ENCODE measurements at regions not wholly inside any gene's neighbourhood (a gene's known extent, or its start where the extent isn't known, plus 50 kb on each side); places are given as distances from the start of the nearest gene placed in this dataset.

DNA sequence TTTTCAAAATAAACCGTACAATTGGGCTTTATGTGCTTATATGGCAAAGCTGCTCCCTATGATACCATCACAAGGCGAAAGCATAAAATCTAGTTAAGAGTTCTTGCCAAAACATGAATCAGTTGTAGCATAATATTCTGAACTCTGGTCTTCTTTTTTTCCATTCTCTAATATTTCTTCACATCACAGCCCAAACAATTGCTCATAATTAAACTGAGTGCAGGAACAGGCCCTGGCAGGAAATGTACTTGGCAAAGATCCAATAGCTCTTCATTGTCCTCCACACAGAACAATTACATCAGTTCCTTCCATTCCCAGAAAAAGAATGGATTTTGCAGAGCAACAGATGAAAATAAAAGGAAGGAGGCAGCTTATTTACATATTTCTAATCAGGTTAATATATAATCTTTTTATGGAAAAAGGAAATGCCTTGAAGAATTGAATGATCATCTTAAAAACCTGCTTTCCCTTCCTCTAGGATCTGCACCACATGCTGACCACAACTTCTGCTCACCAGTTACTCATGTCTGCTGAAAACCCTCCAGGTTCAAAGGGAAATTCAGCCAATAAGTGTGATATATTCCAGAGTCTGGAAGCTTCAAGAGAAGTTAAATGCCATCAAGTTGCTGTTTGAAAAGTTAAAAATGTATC lies 123.3 kb upstream of the COL21A1 start (continued):
- TF ChIP-seq, protein P1, sequence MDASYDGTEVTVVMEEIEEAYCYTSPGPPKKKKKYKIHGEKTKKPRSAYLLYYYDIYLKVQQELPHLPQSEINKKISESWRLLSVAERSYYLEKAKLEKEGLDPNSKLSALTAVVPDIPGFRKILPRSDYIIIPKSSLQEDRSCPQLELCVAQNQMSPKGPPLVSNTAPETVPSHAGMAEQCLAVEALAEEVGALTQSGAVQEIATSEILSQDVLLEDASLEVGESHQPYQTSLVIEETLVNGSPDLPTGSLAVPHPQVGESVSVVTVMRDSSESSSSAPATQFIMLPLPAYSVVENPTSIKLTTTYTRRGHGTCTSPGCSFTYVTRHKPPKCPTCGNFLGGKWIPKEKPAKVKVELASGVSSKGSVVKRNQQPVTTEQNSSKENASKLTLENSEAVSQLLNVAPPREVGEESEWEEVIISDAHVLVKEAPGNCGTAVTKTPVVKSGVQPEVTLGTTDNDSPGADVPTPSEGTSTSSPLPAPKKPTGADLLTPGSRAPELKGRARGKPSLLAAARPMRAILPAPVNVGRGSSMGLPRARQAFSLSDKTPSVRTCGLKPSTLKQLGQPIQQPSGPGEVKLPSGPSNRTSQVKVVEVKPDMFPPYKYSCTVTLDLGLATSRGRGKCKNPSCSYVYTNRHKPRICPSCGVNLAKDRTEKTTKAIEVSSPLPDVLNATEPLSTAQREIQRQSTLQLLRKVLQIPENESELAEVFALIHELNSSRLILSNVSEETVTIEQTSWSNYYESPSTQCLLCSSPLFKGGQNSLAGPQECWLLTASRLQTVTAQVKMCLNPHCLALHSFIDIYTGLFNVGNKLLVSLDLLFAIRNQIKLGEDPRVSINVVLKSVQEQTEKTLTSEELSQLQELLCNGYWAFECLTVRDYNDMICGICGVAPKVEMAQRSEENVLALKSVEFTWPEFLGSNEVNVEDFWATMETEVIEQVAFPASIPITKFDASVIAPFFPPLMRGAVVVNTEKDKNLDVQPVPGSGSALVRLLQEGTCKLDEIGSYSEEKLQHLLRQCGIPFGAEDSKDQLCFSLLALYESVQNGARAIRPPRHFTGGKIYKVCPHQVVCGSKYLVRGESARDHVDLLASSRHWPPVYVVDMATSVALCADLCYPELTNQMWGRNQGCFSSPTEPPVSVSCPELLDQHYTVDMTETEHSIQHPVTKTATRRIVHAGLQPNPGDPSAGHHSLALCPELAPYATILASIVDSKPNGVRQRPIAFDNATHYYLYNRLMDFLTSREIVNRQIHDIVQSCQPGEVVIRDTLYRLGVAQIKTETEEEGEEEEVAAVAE (CRISPR knock-in tag; IDR thresholded peaks at IDR 0.05; ENCODE audit: borderline replicate concordance): no peak
- TF ChIP-seq PHF20 (CRISPR knock-in tag; IDR thresholded peaks at IDR 0.05) (no peak), ZFP82 (CRISPR knock-in tag; IDR thresholded peaks at IDR 0.05; ENCODE audit: borderline replicate concordance) (no peak), ZKSCAN1 (IDR thresholded peaks at IDR 0.05; ENCODE audit: low read length) (no peak), BORCS8-MEF2B (CRISPR knock-in tag; IDR thresholded peaks at IDR 0.05) (no peak), ZNF230 (CRISPR knock-in tag; IDR thresholded peaks at IDR 0.05) (no peak), ZNF441 (CRISPR knock-in tag; IDR thresholded peaks at IDR 0.05; ENCODE audit: borderline replicate concordance) (no peak), SOX5 (CRISPR knock-in tag; IDR thresholded peaks at IDR 0.05; ENCODE audit: borderline replicate concordance) (peak; percentile 86; the same call in 1 of the 2 replicates), MEIS1 (CRISPR knock-in tag; IDR thresholded peaks at IDR 0.05; ENCODE audit: borderline replicate concordance) (no peak), ZFY (CRISPR knock-in tag; IDR thresholded peaks at IDR 0.05) (peak; percentile 17; the same call in 1 of the 2 replicates), CEBPG (CRISPR knock-in tag; IDR thresholded peaks at IDR 0.05) (peak; percentile 24; the same call in 1 of the 2 replicates), ETV6 (CRISPR knock-in tag; conservative IDR thresholded peaks at IDR 0.05) (no peak), CHD4 (IDR thresholded peaks at IDR 0.05; ENCODE audit: borderline replicate concordance, low read length) (0 out of 2 replicates have a peak, but pooled peaks have one; percentile 24), ZNF614 (CRISPR knock-in tag; IDR thresholded peaks at IDR 0.05; ENCODE audit: borderline replicate concordance) (0 out of 2 replicates have a peak, but pooled peaks have one; percentile 9), ZNF124 (CRISPR knock-in tag; IDR thresholded peaks at IDR 0.05) (no peak), ASH2L (IDR thresholded peaks at IDR 0.05; ENCODE audit: insufficient read length, low read depth, low read length) (peak; percentile 8), KDM5A (IDR thresholded peaks at IDR 0.05; ENCODE audit: borderline replicate concordance, low read length) (0 out of 2 replicates have a peak, but pooled peaks have one; percentile 18), RCOR2 (CRISPR knock-in tag; IDR thresholded peaks at IDR 0.05) (0 out of 2 replicates have a peak, but pooled peaks have one; percentile 31), TAF1 (CRISPR knock-in tag; IDR thresholded peaks at IDR 0.05) (no peak), SOX6 (IDR thresholded peaks at IDR 0.05) (no peak), SOX6 (CRISPR knock-in tag; IDR thresholded peaks at IDR 0.05) (peak; percentile 65)
- TF ChIP-seq, protein P2, sequence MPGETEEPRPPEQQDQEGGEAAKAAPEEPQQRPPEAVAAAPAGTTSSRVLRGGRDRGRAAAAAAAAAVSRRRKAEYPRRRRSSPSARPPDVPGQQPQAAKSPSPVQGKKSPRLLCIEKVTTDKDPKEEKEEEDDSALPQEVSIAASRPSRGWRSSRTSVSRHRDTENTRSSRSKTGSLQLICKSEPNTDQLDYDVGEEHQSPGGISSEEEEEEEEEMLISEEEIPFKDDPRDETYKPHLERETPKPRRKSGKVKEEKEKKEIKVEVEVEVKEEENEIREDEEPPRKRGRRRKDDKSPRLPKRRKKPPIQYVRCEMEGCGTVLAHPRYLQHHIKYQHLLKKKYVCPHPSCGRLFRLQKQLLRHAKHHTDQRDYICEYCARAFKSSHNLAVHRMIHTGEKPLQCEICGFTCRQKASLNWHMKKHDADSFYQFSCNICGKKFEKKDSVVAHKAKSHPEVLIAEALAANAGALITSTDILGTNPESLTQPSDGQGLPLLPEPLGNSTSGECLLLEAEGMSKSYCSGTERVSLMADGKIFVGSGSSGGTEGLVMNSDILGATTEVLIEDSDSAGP (CRISPR knock-in tag; IDR thresholded peaks at IDR 0.05; ENCODE audit: borderline replicate concordance): no peak
- TF ChIP-seq, protein P3, sequence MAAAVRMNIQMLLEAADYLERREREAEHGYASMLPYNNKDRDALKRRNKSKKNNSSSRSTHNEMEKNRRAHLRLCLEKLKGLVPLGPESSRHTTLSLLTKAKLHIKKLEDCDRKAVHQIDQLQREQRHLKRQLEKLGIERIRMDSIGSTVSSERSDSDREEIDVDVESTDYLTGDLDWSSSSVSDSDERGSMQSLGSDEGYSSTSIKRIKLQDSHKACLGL (CRISPR knock-in tag; IDR thresholded peaks at IDR 0.05): no peak

Measured in HepG2 (cell line).